Tibial nerve (tissue), 4 donors: ENCODE measurements at regions not wholly inside any gene's neighbourhood (a gene's known extent, or its start where the extent isn't known, plus 50 kb on each side); places are given as distances from the start of the nearest gene placed in this dataset.

Experiments used
- DNase-seq, 2 donors: peaks; one replicate each; pipeline ENCODE4 v3.0.0-alpha.2; 2019; ENCODE audit warnings: low spot score in 2 of 2
- H3K27ac ChIP-seq, 4 donors: fragments of 200-600 bp; sonication (generic) in 3 of 4; one replicate each; pipeline ENCODE4 v1.5.1; 2017 to 2019; ENCODE audit warnings: mild to moderate bottlenecking in 1 of 4
- H3K27me3 ChIP-seq, 2 donors: fragments of 200-600 bp; sonication (generic) in 1 of 2; one replicate each; pipeline versions ENCODE4 v1.5.1 to v1.6.0; 2017 to 2019
- H3K36me3 ChIP-seq, 3 donors: fragments of 200-600 bp; sonication (generic); one replicate each; pipeline ENCODE4 v1.5.1; 2018 to 2019
- H3K4me1 ChIP-seq, 4 donors: fragments of 200-600 bp; sonication (generic) in 3 of 4; one replicate each; pipeline ENCODE4 v1.5.1; 2017 to 2019
- H3K4me3 ChIP-seq, 4 donors: fragments of 200-600 bp; sonication (generic) in 3 of 4; one replicate each; pipeline ENCODE4 v1.5.1; 2017 to 2019; ENCODE audit warnings: mild to moderate bottlenecking in 1 of 4, moderate library complexity in 1 of 4
- H3K9me3 ChIP-seq, 4 donors: fragments of 200-600 bp; sonication (generic) in 3 of 4; one replicate each; pipeline ENCODE4 v1.5.1; 2017 to 2019
- EP300 ChIP-seq, 2 donors: sonication (generic); formaldehyde crosslinking; IDR thresholded peaks; one replicate each; pipeline ENCODE4 v1.6.1; 2017; ENCODE audit warnings: antibody characterized with exemption in 2 of 2, mild to moderate bottlenecking in 1 of 2
- POLR2A ChIP-seq, 2 donors: fragments of 450-650 bp; IDR thresholded peaks; one replicate each; pipeline ENCODE4 v1.6.1; 2017; ENCODE audit warnings: antibody characterized with exemption in 2 of 2, mild to moderate bottlenecking in 2 of 2, moderate library complexity in 2 of 2
- WGBS, 2 donors: methylation state at CpG; one replicate each; pipeline ENCODE4 v1.1.5; 2018; 5-methylcytosine and 5-hydroxymethylcytosine counted together
- TF ChIP-seq, protein P1 (sequence below), 5 experiments: fragments of 200-600 bp in 3 of 5; fragments of 450-650 bp in 2 of 5; sonication (generic) in 3 of 5; IDR thresholded peaks; one replicate each; pipeline ENCODE4 v1.5.1; 2016 to 2019; ENCODE audit warnings: antibody characterized with exemption in 5 of 5, mild to moderate bottlenecking in 3 of 5, moderate library complexity in 2 of 5

DNA sequence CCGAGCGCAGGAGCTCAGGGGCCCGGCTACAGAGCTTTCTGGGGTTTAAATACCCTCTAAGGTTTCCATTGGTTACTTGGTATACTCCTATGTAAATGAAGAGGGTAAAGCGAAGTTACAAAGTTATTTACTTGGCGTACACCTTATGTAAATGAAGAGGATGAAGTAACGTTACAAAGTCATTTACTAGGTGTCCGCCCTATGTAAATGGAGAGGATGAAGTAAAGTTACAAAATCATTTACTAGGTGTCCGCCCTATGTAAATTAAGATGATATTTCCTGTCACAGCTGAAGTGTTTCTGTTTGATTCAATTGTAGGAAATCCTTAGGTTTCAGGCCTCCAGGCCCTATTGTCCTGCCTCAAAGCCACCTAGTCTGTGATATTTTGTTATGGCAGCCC lies 358.2 kb downstream of the MTRR start:
- Histone ChIP-seq H3K27me3 (no peaks in the 10 kb centered on the region), H3K36me3 (no peaks in the 10 kb centered on the region), H3K27ac (no peak overlapping the region), H3K9me3 (peaks cover 0 to 4% (median 0%) of the 10 kb centered on the region in 4 donors), H3K4me3 (no peak overlapping the region), H3K4me1 (no peaks in the 10 kb centered on the region)
- 88 to 91% methylated on average over 7 to 8 of the region's 8 CpGs for WGBS, 2 donors
- TF ChIP-seq POLR2A (IDR thresholded peaks at IDR 0.05), result no peak
- TF ChIP-seq, protein P1, sequence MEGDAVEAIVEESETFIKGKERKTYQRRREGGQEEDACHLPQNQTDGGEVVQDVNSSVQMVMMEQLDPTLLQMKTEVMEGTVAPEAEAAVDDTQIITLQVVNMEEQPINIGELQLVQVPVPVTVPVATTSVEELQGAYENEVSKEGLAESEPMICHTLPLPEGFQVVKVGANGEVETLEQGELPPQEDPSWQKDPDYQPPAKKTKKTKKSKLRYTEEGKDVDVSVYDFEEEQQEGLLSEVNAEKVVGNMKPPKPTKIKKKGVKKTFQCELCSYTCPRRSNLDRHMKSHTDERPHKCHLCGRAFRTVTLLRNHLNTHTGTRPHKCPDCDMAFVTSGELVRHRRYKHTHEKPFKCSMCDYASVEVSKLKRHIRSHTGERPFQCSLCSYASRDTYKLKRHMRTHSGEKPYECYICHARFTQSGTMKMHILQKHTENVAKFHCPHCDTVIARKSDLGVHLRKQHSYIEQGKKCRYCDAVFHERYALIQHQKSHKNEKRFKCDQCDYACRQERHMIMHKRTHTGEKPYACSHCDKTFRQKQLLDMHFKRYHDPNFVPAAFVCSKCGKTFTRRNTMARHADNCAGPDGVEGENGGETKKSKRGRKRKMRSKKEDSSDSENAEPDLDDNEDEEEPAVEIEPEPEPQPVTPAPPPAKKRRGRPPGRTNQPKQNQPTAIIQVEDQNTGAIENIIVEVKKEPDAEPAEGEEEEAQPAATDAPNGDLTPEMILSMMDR (IDR thresholded peaks at IDR 0.05), result no peak
- TF ChIP-seq EP300 (IDR thresholded peaks at IDR 0.05), result no peak
- DNase-seq, result no peak

DNA sequence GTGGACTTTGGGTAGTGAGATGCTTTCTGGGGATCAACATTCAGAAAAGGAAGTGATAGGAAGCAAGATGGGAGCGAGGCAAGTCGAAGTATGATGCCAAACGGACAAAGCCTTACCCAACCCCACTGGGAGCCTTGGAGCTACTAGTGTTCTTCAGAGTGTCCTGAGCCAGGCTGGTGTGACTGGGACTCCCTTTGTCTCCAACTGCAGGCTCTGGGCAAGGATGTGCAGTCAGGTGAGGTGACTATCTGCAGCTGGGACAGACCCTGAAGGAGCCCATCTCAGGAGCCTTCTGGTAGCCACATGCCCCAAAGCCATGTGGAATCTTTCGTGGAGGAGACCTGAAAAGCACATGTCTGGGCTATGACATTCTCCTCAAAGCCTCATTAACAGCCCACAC lies 360.6 kb downstream of the MTRR start:
- no peak overlapping the region for H3K27ac ChIP-seq
- no peak for DNase-seq
- no peak overlapping the region for H3K4me3 ChIP-seq
- no peaks in the 10 kb centered on the region for H3K27me3 ChIP-seq
- no peak for TF ChIP-seq EP300 (IDR thresholded peaks at IDR 0.05)
- TF ChIP-seq, protein P1 (IDR thresholded peaks at IDR 0.05), result no peak
- TF ChIP-seq POLR2A (IDR thresholded peaks at IDR 0.05), result no peak
- H3K9me3 ChIP-seq, result peaks cover 0 to 4% (median 0%) of the 10 kb centered on the region in 4 donors
- H3K4me1 ChIP-seq, result no peaks in the 10 kb centered on the region
- 94 to 98% methylated on average over 3 to 4 of the region's 4 CpGs for WGBS, 2 donors
- H3K36me3 ChIP-seq, result no peaks in the 10 kb centered on the region

DNA sequence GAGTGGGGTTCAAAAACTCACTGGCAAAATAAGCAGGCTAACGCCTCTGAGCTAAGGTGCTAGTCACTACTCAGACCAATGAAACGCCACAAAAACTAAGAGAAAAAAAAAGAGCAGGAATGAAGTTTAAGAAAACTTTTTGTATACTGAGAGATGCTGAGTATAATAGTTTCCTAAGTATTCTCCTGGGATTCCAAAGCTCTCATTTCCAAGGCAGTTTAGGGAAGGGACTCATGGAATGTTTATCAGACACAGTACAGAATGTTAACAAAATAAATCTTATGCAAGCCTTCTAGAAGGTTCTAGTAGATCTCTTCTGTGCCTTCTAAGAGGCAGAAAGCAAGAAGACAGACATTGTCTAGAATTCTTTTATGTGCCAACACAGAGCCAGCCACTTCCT lies 361.9 kb downstream of the MTRR start:
- H3K4me1 ChIP-seq, result no peaks in the 10 kb centered on the region
- H3K27me3 ChIP-seq, result no peaks in the 10 kb centered on the region
- TF ChIP-seq, protein P1 (IDR thresholded peaks at IDR 0.05), result no peak
- 47 to 64% methylated on average over 2 of the region's 2 CpGs for WGBS, 2 donors
- H3K27ac ChIP-seq, result no peak overlapping the region
- no peak overlapping the region for H3K4me3 ChIP-seq
- DNase-seq, result no peak
- no peaks in the 10 kb centered on the region for H3K9me3 ChIP-seq
- H3K36me3 ChIP-seq, result no peaks in the 10 kb centered on the region

DNA sequence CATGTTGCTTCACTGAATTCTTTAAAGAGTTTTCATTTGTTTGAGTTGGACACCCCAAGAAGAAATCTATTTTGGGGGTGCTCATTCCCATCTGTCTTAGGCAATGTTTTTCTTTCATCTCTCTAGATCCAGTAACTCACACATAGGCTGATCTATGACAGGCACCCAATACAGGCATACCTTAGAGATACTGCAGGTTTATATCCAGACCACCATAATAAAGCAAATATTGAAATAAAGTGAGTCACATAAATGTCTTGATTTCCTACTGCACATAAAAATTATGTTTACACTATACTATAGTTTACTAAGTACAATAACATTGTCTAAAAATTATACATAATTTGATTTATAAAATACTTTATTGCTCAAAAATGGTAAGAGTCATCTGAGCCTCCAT lies 364.5 kb downstream of the MTRR start:
- no peaks in the 10 kb centered on the region for H3K36me3 ChIP-seq
- H3K27me3 ChIP-seq, result no peaks in the 10 kb centered on the region
- H3K4me3 ChIP-seq, result no peak overlapping the region
- H3K27ac ChIP-seq, result no peak overlapping the region
- H3K4me1 ChIP-seq, result no peaks in the 10 kb centered on the region
- no peaks in the 10 kb centered on the region for H3K9me3 ChIP-seq
- DNase-seq, result no peak
- no peak for TF ChIP-seq POLR2A (IDR thresholded peaks at IDR 0.05)
- TF ChIP-seq, protein P1 (IDR thresholded peaks at IDR 0.05), result no peak
- TF ChIP-seq EP300 (IDR thresholded peaks at IDR 0.05), result no peak

DNA sequence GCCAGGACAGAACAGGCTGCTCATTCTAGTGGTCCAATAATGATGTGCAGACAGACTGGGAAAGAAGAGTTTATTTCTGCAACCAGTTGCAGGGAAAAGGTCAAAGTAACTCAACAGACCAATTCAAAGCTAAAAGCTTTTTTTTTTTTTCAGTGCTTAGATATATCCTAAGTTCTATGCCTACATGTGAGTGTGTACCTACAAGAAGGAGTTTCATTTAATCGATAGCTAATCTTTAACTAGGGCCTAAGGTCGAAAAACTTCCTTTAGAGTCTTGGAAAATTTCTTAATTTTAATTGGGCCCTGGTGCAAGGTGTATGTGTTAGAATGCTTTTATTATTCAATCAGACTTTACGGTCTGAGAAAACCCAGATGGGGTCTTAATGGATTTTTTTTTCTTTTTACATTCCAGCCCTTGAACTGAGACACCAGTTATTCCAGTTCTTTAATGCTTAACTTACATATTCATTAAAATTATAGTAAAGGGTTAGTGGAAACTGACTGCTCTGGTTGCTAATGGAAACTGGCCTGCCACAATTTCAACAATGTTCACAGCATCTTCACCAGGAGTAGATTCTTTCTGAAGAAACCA lies 365.3 kb downstream of the MTRR start:
- WGBS, 2 donors, result 56 to 84% methylated on average over 3 of the region's 3 CpGs
- Histone ChIP-seq H3K27ac (no peak overlapping the region), H3K9me3 (no peaks in the 10 kb centered on the region)

More for the DNA sequence above, 365.3 kb downstream of the MTRR start:
- Histone ChIP-seq H3K4me3 (no peak overlapping the region), H3K4me1 (no peaks in the 10 kb centered on the region), H3K36me3 (no peaks in the 10 kb centered on the region), H3K27me3 (no peaks in the 10 kb centered on the region)
- no peak for DNase-seq
- no peak for TF ChIP-seq POLR2A (IDR thresholded peaks at IDR 0.05)
- TF ChIP-seq EP300 (IDR thresholded peaks at IDR 0.05), result no peak
- TF ChIP-seq, protein P1 (IDR thresholded peaks at IDR 0.05), result no peak
